RCC 7860 (cell line): ENCODE measurements at regions not wholly inside any gene's neighbourhood (a gene's known extent, or its start where the extent isn't known, plus 50 kb on each side); places are given as distances from the start of the nearest gene placed in this dataset.
"Not testable (repeated sequence)": the region's sequence is repeated elsewhere in the genome, so short reads cannot be mapped to it uniquely, and the experiment has no call there.

ENCODE experiments used
- DNase-seq: peaks from one replicate; pipeline ENCODE4 v3.0.0-alpha.2; 2015; ENCODE audit warnings: low spot score
- FAIRE-seq: peaks from 2 replicates; lab custom pipeline; 2012; peaks lifted over from hg19 to GRCh38; lab: Jason Lieb, UNC

DNA sequence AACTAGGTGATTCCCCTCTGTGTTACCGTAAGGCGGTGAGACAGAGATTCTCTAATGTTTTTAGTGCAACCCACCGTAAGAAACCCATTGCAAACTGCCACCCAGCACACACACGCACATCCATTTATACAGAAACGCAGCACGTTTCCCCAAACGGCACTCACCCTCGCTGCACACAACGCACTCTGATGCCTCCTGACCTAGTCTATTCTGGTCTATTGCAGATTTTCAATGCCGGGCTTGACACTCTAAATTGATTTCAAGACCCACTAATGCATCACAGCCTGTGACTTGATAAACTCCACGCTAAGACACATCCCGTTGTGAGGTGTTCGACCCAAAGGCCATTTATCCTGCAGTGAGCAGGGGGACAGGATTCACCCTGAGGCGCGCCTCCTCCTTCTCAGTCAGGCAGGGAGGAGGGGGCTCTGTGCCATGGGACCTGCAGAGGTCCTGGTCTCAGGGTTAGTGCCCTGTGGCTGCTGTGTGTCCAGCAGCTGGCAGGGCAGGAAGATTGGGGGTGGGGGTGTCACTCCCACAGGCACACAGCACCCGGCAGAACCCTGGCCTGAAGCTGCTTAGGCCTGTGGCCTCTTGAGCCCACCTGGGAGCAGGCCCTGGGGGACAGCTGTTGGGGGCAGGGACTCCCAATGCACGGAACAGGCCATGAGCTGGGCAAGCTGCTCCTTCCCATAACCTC is 335.6 kb downstream of the PREX1 start:
- FAIRE-seq = no peak
- no peak for DNase-seq

DNA sequence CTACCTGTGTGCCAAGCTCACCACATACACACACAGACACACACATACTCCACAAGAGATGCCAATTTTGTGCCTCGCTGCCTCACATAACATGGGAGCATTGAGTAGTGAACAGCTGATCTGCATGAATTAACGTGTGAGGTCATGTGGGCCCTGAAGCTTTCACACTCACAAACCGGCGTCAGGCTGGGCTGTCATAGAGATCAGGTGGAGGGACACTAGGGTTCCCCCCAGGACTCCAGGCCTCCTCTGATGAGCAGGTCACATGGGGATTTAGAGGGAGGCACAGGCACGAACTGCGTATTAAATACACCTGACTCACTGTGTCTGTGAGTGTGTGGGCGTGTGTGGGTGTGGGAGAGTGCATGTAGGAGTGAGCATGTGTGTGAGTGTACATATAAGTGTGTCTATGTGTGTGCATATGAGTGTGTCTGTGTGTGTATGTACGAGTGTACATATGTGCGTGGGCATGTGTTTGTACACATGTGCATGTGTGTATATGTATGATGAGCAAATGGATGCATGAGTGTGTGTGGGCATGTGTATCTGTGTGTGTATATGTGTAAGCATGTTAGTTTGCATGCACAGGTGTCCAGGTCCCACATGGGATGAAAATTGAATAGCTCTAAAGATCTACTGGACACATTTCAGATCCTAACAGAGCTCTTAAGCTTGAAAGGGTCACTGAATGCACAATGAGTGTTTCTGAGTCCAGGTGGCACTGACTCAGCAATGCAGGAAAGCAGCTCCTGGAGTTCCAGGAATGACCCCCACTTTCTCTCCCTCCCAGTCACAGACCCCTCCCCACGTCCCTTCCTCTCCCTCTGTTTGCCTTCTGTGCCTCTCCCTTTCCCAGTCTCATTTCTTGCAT is 336.6 kb downstream of the PREX1 start:
- no peak for DNase-seq
- FAIRE-seq = no peak

DNA sequence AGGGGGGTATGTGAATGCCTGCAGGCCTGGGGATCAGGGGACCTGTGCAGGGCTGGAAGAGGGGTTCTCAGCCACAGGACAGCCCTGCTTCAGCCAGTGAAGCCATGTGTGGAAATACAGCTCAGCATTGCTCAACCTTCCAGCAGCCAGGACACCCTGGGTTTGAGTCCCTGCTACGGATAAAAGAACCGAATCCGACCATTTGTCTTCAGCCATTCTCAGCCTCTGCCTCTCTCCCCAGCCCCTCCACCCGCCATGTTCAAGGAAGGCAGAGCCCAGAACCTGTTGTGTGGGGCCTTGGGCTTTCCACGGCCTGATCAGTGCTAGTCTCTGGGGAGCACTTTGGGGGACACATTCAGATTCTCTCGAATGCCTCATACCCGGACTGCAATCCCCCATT is 337.5 kb downstream of the PREX1 start:
- not testable (repeated sequence) for DNase-seq, FAIRE-seq

DNA sequence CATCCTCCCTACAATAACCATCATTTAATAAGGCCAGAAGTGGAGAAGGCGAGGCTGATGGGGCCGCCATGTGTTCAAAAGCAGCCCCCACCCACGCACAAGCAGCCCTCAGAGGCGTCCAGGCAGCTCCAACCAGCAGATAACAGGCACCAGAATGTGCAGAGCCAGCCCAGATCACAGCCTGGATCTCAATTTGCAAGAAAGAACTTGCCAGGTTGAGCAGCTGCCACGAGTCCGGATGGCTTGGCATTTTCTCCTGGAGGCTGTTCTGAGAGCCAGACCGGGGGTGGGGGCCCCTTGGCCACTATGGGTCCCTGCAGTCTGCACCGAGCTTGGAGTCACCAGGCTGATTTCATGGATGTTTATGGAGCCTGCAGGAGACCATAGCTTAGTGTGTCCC is 338.1 kb downstream of the PREX1 start:
- no peak for FAIRE-seq
- no peak for DNase-seq

DNA sequence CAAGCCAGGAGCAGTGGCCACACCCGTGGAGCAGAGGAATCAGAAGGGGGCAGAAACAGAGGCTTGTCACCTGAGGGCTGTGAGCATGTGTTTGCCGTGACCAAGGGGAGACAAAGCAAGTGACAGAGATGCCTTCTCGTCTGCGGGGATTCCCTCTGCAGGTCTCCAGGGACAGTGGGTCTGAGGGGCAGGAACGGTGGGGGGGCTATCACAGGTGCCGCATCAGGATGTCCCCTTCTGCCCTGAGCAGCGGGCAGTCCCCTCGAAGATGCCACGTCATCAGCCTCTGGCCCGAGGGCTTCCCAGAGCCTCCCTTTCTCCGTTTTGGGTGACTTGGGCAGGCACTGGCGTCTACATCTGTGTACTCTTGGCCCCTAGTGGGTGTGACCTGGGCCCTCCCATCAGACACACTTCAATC is 338.7 kb downstream of the PREX1 start:
- DNase-seq (no peak), FAIRE-seq (no peak)

DNA sequence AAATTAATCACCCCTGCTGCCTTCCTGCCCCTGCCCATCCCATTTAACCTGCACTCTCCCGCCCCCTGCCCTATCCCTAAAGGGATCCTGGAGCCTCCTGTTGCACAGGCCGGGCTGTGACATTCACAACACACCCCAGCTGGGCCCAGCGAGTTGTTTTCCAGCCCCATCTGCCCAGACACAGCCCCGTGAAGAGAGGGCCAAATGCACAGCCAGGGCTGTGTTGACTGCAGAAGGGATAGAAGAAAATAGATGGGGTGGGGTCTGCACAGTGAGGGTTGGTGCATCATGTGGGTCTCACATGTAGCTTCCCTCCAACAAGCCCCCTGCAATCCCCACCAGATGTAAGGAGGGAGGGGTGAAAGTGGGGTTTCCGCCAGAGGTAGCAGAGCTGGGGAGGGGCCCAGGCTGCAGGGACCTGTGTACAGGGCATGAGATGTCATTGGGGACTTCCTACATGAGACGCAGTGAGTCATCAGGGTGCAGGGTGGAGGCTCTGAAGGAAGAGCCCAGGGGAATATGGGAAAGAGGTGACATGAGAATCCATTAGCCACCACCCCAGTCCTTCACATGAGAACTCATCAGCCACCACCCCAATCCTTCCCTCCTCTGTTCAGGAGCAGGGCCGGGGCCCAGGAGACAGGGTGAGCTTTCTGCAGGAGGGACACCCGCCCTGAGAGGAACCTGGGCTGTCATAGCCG is 339.3 kb downstream of the PREX1 start:
- FAIRE-seq, DNase-seq: not testable (repeated sequence)

DNA sequence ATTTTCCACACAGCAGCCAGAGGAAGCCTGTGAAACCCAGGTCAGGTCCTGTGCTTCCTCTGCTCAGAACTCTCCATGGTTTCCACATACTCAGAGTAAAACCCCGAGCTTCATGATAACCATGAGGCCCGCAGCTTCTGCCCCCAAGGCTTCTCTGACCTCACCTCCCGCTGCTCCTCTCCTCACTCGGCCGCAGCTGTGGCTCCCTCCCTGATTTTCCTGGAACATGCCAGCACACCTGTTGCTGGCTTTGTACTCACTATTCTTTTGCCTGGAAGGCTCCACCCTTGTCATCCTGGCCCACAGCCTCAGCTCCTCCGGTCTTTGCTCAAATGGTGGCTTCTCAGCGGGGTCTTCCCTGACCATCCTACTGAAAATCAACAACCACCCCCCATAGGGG is 341.7 kb downstream of the PREX1 start:
- DNase-seq = no peak
- no peak for FAIRE-seq

DNA sequence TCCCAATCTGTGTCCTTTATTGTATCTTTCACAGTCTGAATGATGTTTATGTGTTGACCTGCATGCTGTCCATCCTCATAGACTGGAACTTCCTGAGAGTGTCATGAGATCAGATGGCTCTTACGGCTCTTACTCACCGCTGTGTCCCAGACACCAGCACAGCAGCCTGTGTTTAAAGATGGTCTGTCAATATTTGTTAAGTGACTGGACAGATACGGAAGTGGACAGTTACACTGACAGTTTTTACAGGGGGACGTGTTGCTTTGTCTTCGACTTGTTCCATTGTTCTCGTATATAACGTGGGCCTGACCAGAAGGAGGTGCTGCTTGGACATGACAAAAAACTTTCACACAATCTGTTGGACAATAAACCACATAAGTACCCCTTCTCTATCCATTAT is 342.6 kb downstream of the PREX1 start:
- FAIRE-seq, DNase-seq: not testable (repeated sequence)

DNA sequence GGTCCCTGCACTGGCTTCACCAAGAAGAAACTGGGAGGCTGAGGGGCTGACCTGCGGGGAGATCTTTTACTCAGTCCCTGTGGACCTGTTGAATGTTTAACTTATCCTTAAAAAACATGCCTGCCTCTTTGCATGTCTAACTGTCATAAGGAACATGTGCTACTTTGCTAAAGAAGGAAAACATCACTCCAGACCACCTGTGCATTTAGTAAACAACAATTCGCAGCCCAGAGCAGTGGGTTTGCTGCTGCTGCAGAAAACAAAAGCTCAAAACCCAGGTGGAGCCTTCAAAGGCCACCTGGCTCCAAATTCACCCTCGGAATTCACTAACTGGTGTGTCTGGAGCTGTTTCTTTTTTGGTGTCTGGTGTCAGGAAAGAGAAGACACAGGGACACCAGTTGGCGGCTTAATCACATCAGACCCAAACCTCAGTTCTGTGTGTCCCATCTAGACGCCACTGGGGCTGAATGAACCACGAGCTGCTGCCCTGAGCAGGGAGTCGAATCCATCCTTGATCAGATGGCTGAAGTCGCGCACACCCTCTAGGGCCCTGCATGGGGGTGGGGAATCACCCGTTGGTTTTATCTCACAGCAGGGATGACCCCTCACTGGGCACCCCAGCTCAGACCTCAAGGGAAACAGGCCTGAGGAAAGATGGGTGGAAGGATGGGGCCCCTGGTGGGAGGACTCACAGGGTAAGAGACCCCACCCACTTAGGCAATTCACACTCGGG is 344.3 kb downstream of the PREX1 start:
- DNase-seq (no peak), FAIRE-seq (no peak)

DNA sequence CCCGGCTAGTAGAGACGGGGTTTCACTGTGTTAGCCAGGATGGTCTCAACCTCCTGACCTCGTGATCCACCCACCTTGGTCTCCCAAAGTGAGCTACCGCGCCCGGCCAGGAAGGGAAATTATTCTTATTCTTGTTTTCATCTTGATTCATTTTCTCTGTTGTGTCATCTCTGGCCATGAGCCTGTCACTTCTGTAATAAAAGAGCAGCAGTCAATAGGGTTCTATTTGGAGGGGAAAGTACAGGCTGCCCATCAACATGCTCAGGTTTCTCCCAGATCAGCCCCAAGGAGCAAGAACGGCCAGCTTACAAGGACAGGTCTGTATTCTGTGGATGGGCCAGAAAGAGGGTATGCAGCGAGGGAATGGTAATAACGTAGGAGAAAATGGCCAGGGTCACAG is 345.0 kb downstream of the PREX1 start:
- no peak for DNase-seq
- FAIRE-seq = no peak

DNA sequence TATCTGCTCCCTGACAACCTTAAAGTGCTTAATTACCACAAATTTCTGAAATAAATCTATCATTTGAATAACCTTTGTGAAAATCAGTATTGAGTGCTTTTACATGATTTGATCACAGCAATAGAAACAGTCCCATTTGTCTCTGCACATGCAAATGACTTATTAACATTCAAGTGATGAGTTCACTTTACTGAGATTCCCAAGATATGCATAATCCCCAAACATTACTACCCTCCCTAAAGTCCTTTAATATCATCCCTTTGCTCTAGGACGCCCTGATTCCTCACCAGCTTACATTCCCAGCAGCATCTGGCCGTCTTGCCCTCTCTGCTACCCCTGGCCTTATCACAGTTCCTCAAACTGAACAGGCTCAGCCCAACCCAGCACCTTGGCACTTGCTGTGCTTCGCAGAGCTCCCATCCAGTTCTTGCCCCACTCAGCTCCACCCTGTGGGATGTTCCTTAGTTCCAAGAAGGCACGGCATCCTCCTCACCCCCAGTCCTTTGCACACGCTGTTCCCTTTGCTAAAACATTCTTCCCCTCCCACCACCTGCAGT is 347.5 kb downstream of the PREX1 start:
- no peak for DNase-seq
- FAIRE-seq = no peak

DNA sequence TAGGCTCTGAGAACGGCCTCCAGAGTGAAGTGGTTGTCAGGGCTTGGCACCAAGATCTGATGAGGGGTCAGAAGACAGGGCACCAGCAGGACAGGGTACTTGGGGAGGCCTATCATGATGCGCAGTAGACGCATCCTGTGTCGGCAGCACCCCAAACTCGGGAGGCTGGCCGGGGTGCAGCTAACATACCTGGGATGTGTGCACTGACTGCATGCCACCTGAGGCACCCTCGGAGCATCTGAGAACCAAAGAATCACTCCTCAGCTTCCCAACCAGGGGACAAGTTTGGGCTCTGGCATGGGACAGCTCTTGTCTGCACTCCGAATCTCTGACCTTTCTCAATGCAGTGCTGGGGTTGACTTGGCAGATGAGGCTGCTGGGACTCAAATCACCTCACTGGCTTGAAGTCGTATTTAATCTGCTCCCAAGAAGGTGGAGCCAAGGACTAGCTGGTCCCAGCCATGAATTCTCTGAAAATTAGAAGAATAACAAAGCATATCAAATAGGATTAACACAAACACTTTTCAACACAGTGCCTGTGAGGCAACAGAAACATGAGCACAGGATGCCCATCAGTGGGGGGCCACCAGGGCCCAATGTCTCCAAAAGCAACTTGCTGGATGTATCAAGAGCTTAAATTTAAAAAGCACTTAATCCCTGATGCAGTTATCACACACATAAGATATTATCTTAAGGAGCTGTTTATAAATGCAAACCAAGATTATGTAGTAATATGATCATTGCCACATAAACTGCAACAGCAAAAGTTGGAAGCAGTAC is 348.8 kb downstream of the PREX1 start:
- FAIRE-seq = no peak
- no peak for DNase-seq

DNA sequence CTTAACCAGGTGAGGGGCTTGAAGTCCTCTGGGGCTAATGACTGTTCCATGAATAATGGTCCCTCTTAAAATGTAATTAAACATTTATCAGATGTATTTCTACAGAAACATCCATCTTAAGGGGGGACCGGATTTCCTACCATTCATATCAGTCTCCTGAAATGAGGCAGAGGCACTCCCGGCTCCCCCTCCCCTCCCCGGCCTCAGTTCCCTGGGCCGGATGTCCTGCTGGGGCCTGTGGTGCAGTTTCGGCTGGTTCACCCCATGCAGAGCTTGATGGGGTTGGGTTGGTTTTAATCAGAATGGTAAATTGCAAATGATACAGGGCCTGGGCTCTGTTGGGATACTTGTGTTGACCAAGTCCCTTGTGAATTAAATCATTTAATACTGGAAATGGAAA is 349.4 kb downstream of the PREX1 start:
- DNase-seq = no peak
- no peak for FAIRE-seq

DNA sequence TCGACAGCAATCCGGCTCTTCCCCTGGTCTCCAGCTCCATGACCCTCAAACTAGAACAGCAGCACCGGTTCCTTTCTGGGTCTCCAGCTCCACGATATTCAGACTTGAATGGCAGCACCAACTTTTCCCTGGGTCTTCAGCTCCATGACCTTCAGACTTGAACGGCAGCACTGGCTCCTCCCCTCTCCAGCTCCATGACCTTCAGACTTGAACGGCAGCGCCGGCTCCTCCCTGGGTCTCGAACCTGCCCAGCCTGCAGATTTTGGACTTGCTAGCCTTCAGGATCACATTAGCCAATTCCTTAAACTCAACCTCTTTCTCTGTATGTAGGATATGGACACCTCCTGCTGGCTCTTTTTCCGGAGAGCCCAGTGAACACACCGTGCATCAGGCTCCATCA is 350.9 kb downstream of the PREX1 start:
- FAIRE-seq (no peak), DNase-seq (no peak)

DNA sequence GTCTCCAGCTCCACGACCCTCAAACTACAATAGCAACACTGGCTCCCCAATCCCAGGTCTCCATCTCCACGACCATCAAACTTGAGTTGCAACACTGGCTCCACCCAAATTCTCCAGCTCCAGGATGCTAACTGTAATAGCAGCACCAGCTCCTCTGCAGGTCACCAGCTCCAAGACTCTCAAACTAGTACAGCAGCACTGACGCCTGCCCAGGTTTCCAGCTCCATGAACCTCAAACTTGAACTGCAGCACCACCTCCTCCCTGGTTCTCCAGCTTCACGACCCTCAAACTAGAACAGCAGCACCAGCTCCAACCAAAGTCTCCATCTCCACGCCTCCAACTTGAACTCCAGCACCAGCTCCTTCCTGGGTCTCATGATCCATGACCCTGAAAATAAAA is 353.8 kb downstream of the PREX1 start:
- FAIRE-seq (no peak), DNase-seq (no peak)

DNA sequence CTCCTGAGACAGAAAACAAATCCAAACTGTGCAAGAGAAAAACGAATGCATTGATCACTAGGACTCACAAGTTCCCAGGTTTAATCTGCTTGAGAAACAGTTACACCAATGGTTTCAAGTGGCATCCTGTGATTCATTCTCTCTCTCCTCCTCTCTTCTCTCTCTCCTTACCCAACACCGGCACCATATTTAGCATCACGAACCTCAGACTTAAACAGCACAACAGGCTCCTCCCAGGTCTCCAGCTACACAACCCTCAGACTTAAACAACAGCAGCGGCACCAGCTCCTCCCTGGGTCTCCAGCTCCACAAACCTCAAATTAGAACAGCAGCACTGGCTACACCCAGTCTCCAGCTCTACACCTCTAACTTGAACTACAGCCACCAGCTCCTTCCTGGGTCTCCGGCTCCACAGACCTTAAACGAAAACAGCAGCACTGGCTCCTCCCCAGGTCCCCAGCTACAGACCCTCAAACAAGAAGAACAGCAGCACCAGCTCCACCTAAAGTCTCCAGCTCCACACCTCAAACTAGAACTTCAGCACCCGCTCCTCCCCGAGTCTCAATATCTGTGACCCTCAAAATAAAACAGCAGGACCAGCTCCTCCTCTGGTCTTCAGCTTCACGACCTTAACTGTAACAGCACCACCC is 355.9 kb downstream of the PREX1 start:
- DNase-seq (no peak), FAIRE-seq (no peak)

DNA sequence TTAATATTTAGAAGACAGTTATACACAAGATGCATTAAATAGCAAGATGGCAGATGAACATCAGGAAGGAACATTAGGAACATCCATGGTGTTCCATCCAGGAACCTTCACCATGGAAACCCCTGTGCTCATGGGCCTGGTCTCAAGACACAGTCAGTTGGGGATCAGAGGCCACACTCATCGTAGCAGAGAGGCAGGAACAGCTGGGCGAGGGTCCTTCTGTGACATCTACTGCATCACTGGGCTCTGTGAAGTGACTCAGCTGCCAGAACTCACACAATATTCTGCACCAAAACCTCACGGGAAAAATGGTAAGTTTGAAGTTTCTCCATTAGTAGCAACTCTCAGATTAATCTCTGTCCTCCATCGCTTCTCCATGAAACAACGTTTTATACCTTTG is 356.6 kb downstream of the PREX1 start:
- no peak for DNase-seq

DNA sequence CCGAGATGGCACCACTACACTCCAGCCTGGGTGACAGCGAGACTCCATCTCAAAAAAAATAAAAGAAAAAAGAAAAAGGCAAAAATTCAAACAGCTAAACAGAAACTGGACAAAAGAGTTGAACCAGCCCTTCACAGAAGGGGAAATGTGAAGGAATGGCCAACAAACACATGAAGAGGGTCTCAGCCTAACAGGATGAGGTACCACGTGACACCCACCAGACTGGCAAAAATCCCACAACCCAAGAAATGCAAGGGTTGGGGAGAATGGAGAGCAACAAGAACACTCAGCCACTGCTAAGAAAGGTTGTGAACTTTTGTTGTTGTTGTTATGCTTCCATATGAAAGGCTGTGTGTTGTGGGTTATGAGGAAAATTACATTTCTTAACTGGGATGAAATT is 357.7 kb downstream of the PREX1 start:
- no peak for FAIRE-seq

More for the DNA sequence above, 356.6 kb downstream of the PREX1 start:
- FAIRE-seq = no peak

DNA sequence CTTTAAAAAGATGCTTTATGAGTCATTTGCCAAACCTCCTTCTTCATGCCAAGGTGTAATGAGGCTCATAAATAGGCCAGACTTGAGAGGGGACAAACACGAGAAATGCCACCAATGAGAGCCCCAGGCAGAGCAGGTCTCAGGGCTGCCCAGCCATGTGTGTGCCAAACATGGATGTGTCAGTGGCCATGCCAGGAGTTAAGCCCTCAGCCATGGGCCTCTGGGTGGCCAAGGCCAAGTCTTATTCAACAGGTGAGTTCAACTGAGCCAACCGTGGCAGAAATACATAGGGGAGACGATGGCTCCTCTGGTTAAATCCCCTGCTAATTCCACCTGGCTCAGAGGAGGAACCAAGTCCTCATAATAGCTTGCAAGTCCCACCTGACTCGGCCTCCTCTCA is 358.8 kb downstream of the PREX1 start:
- DNase-seq (no peak), FAIRE-seq (no peak)

More for the DNA sequence above, 357.7 kb downstream of the PREX1 start:
- no peak for DNase-seq
